GM12878 (cell line): ENCODE measurements at regions not wholly inside any gene's neighbourhood (a gene's known extent, or its start where the extent isn't known, plus 50 kb on each side); places are given as distances from the start of the nearest gene placed in this dataset.

Experiments used
- ATAC-seq: fragments of 200-7000 bp; cut with Tn5 transposase; 3 replicates; pipeline ENCODE4 v1.9.1; 2020; ENCODE audit warnings: mild to moderate bottlenecking, moderate library complexity
- BruUV-seq: library from RNA; stranded (reverse); fragments of 400-500 nt; replicated peaks from 2 replicates; lab custom pipeline; 2021; lab: Mats Ljungman, UMichigan
- CTCF ChIA-PET: fragments of 300-600 bp; sonication (Branson Sonifier 250); formaldehyde crosslinking; extraction: SDS; loops from one replicate; lab custom pipeline; 2021; ENCODE audit warnings: inconsistent platforms; lab: Yijun Ruan, JAX
- POLR2A ChIA-PET: fragments of 350-600 bp; formaldehyde crosslinking; extraction: SDS; loops from one replicate; lab custom pipeline; 2021; ENCODE audit warnings: inconsistent platforms; lab: Charles Lee
- RAD21 ChIA-PET: fragments of 300-600 bp; sonication (Branson Sonifier 250); formaldehyde crosslinking; loops from one replicate; lab custom pipeline; 2023; ENCODE audit warnings: antibody characterized with exemption; ENCODE audit not compliant: unreplicated experiment; lab: Charles Lee
- SMC1A ChIA-PET: fragments of 300-600 bp; sonication (Branson Sonifier 250); formaldehyde crosslinking; loops from one replicate; lab custom pipeline; 2023; ENCODE audit not compliant: unreplicated experiment, uncharacterized antibody; lab: Charles Lee
- DNase-seq: peaks from one replicate; pipeline ENCODE4 v3.0.0-alpha.2; 2011; ENCODE audit warnings: low read depth, low spot score
- FAIRE-seq: peaks from 3 replicates; lab custom pipeline; 2011; peaks lifted over from hg19 to GRCh38; lab: Jason Lieb, UNC
- H2AFZ ChIP-seq: 2 replicates; pipeline ENCODE4 v1.6.0; 2011; ENCODE audit warnings: low read depth, low read length, control low read depth; ENCODE audit not compliant: control insufficient read depth
- H3K27ac ChIP-seq: 2 replicates; pipeline ENCODE4 v1.5.1; 2011; ENCODE audit warnings: control low read depth; ENCODE audit not compliant: control insufficient read depth, insufficient read depth
- H3K27me3 ChIP-seq, 2 experiments: replicated peaks in 1 of 2; 2 replicates each; pipeline versions ENCODE4 v1.6.0 to v1.6.1; 2011; ENCODE audit warnings: low read length in 1 of 2; ENCODE audit not compliant: control insufficient read depth in 2 of 2, insufficient read depth in 2 of 2
- H3K36me3 ChIP-seq, 2 experiments: 2 replicates each; pipeline ENCODE4 v1.5.1; 2011; ENCODE audit warnings: low read length in 1 of 2; ENCODE audit not compliant: control insufficient read depth in 2 of 2, insufficient read depth in 2 of 2
- H3K4me1 ChIP-seq: 2 replicates; pipeline ENCODE4 v1.6.1; 2011; ENCODE audit warnings: mild to moderate bottlenecking, low read length, moderate library complexity, mixed read lengths; ENCODE audit not compliant: control insufficient read depth, insufficient read depth
- H3K4me2 ChIP-seq: 2 replicates; pipeline ENCODE4 v1.6.0; 2011; ENCODE audit warnings: control low read depth; ENCODE audit not compliant: control insufficient read depth, insufficient read depth
- H3K4me3 ChIP-seq: fragments of 200-600 bp; sonication (generic); 2 replicates; pipeline ENCODE4 v1.5.1; 2016
- H3K79me2 ChIP-seq: 2 replicates; pipeline ENCODE4 v1.6.0; 2011; ENCODE audit warnings: low read length; ENCODE audit not compliant: control insufficient read depth, insufficient read depth
- H3K9ac ChIP-seq: 2 replicates; pipeline ENCODE4 v1.8.0; 2011; ENCODE audit warnings: low read length, control low read depth, mixed read lengths; ENCODE audit not compliant: control insufficient read depth, insufficient read depth
- H3K9me3 ChIP-seq: replicated peaks from 3 replicates; pipeline ENCODE4 v1.5.1; 2011; ENCODE audit warnings: mild to moderate bottlenecking, low read length; ENCODE audit not compliant: control insufficient read depth, insufficient read depth
- H4K20me1 ChIP-seq: 2 replicates; pipeline ENCODE4 v1.6.0; 2011; ENCODE audit not compliant: control insufficient read depth, insufficient read depth
- BCL3 ChIP-seq: IDR thresholded peaks from 2 replicates; pipeline ENCODE4 v1.6.1; 2011; ENCODE audit warnings: borderline replicate concordance, low read depth, mild to moderate bottlenecking, moderate library complexity, low read length; ENCODE audit not compliant: insufficient read depth, poor library complexity, severe bottlenecking
- NRF1 ChIP-seq: conservative IDR thresholded peaks from 2 replicates; pipeline ENCODE4 v1.6.1; 2011; ENCODE audit warnings: mild to moderate bottlenecking, low read depth, low read length, improper control_type of control experiment
- RCOR1 ChIP-seq: conservative IDR thresholded peaks from 2 replicates; pipeline ENCODE4 v1.6.1; 2012; ENCODE audit warnings: low read depth, low read length, improper control_type of control experiment
- RELA ChIP-seq: fragments of 450-650 bp; IDR thresholded peaks from 2 replicates; pipeline ENCODE4 v1.8.0; 2014; ENCODE audit warnings: borderline replicate concordance; ENCODE audit not compliant: partially characterized antibody
- STAT3 ChIP-seq: IDR thresholded peaks from 2 replicates; pipeline ENCODE4 v1.6.1; 2011; ENCODE audit warnings: low read depth, low read length, improper control_type of control experiment
- SUPT20H ChIP-seq: IDR thresholded peaks from 2 replicates; pipeline ENCODE4 v1.6.1; 2011; ENCODE audit warnings: low read depth, mild to moderate bottlenecking, low read length, moderate library complexity, borderline replicate concordance; ENCODE audit not compliant: control insufficient read depth
- WGBS: methylation state at CpG from one replicate; pipeline ENCODE4 v1.1.6; 2016; ENCODE audit warnings: low lambda C conversion rate; ENCODE audit not compliant: insufficient replicate concordance, insufficient coverage; ENCODE audit errors: missing lambda C conversion rate; 5-methylcytosine and 5-hydroxymethylcytosine counted together
- in situ Hi-C: fragments of 300-500 bp; cut with MboI; formaldehyde crosslinking; loops from 9 replicates; pipeline ENCODE4 v1.14.3; 2018; ENCODE audit warnings: mixed read lengths
- intact Hi-C: fragments of 100-400 bp; cut with micrococcal nuclease; formaldehyde crosslinking; loops from one replicate; pipeline ENCODE4 v1.14.2; 2022; ENCODE audit not compliant: unreplicated experiment

GRCh38 chr18:2146754-2147153 is 424.6 kb downstream of the METTL4 start:
- H3K27me3 ChIP-seq, result no peaks in the 10 kb centered on the region
- intact Hi-C loops, result no loop called here

More at GRCh38 chr18:2146754-2147153, 424.6 kb downstream of the METTL4 start:
- POLR2A ChIA-PET, result no interaction called here
- FAIRE-seq, result no peak
- no TSS peak for BruUV-seq
- no peak for ATAC-seq
- Histone ChIP-seq H2AFZ (no peak overlapping the region), H3K4me3 (no peak overlapping the region), H3K4me1 (no peaks in the 10 kb centered on the region), H3K36me3 (no peaks in the 10 kb centered on the region), H3K27ac (no peak overlapping the region), H3K9ac (no peak overlapping the region), H3K4me2 (no peak overlapping the region), H4K20me1 (no peaks in the 10 kb centered on the region), H3K9me3 (no peaks in the 10 kb centered on the region), H3K79me2 (no peaks in the 10 kb centered on the region)
- TF ChIP-seq RELA, result no peak
- no peak for TF ChIP-seq SUPT20H
- no peak for TF ChIP-seq NRF1
- TF ChIP-seq STAT3, result no peak
- no peak for TF ChIP-seq BCL3
- TF ChIP-seq RCOR1, result no peak
- DNase-seq, result no peak
- SMC1A ChIA-PET, result no interaction called here
- in situ Hi-C loops, result no loop called here
- RAD21 ChIA-PET, result no interaction called here
- WGBS, result 34% methylated on average over 2 of the region's 2 CpGs
- CTCF ChIA-PET, result no interaction called here
